Trophoblast cell (in vitro differentiated cells and primary cell): ENCODE measurements at regions not wholly inside any gene's neighbourhood (a gene's known extent, or its start where the extent isn't known, plus 50 kb on each side); places are given as distances from the start of the nearest gene placed in this dataset.

ENCODE experiments used
- DNase-seq, 2 donors: peaks; one replicate each; pipeline ENCODE4 v3.0.0-alpha.2; 2016
- H2AFZ ChIP-seq: 2 replicates; pipeline ENCODE4 v1.6.1; 2013; ENCODE audit warnings: low read length, moderate library complexity, mild to moderate bottlenecking; ENCODE audit not compliant: insufficient read depth, poor library complexity
- H2AK5ac ChIP-seq: 2 replicates; pipeline ENCODE4 v1.6.1; 2013; ENCODE audit warnings: mild to moderate bottlenecking, low read length
- H2BK120ac ChIP-seq: 2 replicates; pipeline ENCODE4 v1.6.1; 2013; ENCODE audit warnings: low read length, mild to moderate bottlenecking, moderate library complexity; ENCODE audit not compliant: insufficient read depth, poor library complexity
- H2BK12ac ChIP-seq: 2 replicates; pipeline ENCODE4 v1.6.1; 2013; ENCODE audit warnings: mild to moderate bottlenecking, low read length, moderate library complexity
- H2BK5ac ChIP-seq: 2 replicates; pipeline ENCODE4 v1.6.1; 2013; ENCODE audit warnings: low read length, low read depth, moderate library complexity, mild to moderate bottlenecking; ENCODE audit not compliant: poor library complexity
- H3K14ac ChIP-seq: 2 replicates; pipeline ENCODE4 v1.6.1; 2013; ENCODE audit warnings: mild to moderate bottlenecking, low read length
- H3K18ac ChIP-seq: 2 replicates; pipeline ENCODE4 v1.6.1; 2013; ENCODE audit warnings: mild to moderate bottlenecking, low read length
- H3K23ac ChIP-seq: 2 replicates; pipeline ENCODE4 v1.6.1; 2013; ENCODE audit warnings: low read length
- H3K27ac ChIP-seq: 2 replicates; pipeline ENCODE4 v1.5.1; 2013; ENCODE audit warnings: low read depth, mild to moderate bottlenecking, inconsistent platforms, low read length, moderate library complexity
- H3K27me3 ChIP-seq: 2 replicates; pipeline ENCODE4 v1.6.1; 2013; ENCODE audit warnings: inconsistent platforms, mild to moderate bottlenecking, low read length, moderate library complexity; ENCODE audit not compliant: insufficient read depth
- H3K36me3 ChIP-seq, 2 experiments: 1 replicate in 1 of 2; 2 replicates in 1 of 2; pipeline ENCODE4 v1.6.1; 2013; ENCODE audit warnings: low read length in 2 of 2, mild to moderate bottlenecking in 2 of 2, moderate library complexity in 1 of 2; ENCODE audit not compliant: insufficient read depth in 2 of 2, control insufficient read depth in 1 of 2
- H3K4ac ChIP-seq: 2 replicates; pipeline ENCODE4 v1.6.1; 2013; ENCODE audit warnings: low read depth, mild to moderate bottlenecking, low read length, moderate library complexity
- H3K4me1 ChIP-seq, 2 experiments: 1 replicate in 1 of 2; 2 replicates in 1 of 2; pipeline ENCODE4 v1.6.1; 2013; ENCODE audit warnings: low read length in 2 of 2, mild to moderate bottlenecking in 2 of 2, moderate library complexity in 1 of 2; ENCODE audit not compliant: insufficient read depth in 2 of 2, control insufficient read depth in 1 of 2
- H3K4me2 ChIP-seq: 2 replicates; pipeline ENCODE4 v1.6.1; 2013; ENCODE audit warnings: inconsistent platforms, mild to moderate bottlenecking, low read length, moderate library complexity
- H3K4me3 ChIP-seq: 2 replicates; pipeline ENCODE4 v1.5.1; 2013; ENCODE audit warnings: mild to moderate bottlenecking, low read depth, low read length, inconsistent platforms
- H3K79me1 ChIP-seq: one replicate; pipeline ENCODE4 v1.6.1; 2013; ENCODE audit warnings: low read length
- H3K79me2 ChIP-seq: 2 replicates; pipeline ENCODE4 v1.6.1; 2013; ENCODE audit warnings: low read length, mild to moderate bottlenecking; ENCODE audit not compliant: control insufficient read depth, insufficient read depth, poor library complexity
- H3K9ac ChIP-seq: 2 replicates; pipeline ENCODE4 v1.6.1; 2013; ENCODE audit warnings: mild to moderate bottlenecking, low read length
- H3K9me3 ChIP-seq: 2 replicates; pipeline ENCODE4 v1.6.1; 2013; ENCODE audit warnings: low read depth, mild to moderate bottlenecking, control low read depth, inconsistent platforms, low read length; ENCODE audit not compliant: insufficient read depth
- H4K12ac ChIP-seq: 2 replicates; pipeline ENCODE4 v1.6.1; 2013; ENCODE audit warnings: low read depth, mild to moderate bottlenecking, low read length, moderate library complexity
- H4K8ac ChIP-seq: 2 replicates; pipeline ENCODE4 v1.6.1; 2013; ENCODE audit warnings: low read depth, mild to moderate bottlenecking, low read length, moderate library complexity
- H4K91ac ChIP-seq: one replicate; pipeline ENCODE4 v1.6.1; 2013; ENCODE audit warnings: low read depth, mild to moderate bottlenecking, low read length, moderate library complexity
- WGBS: extraction: QIAGEN DNeasy Blood & Tissue Kit; methylation state at CpG from one replicate; pipeline ENCODE4 v1.1.7; 2013; ENCODE audit warnings: missing lambda C conversion rate; ENCODE audit not compliant: insufficient read length, insufficient coverage; ENCODE audit errors: extremely low coverage; 5-methylcytosine and 5-hydroxymethylcytosine counted together

GRCh38 chr20:56195946-56196345, 52.6 kb upstream of the MC3R start:
- H3K27ac ChIP-seq = no peak overlapping the region
- no peak overlapping the region for H2BK120ac ChIP-seq
- H2AFZ ChIP-seq = no peak overlapping the region
- H4K8ac ChIP-seq = no peak overlapping the region
- no peak overlapping the region for H3K9ac ChIP-seq
- H4K91ac ChIP-seq = no peak overlapping the region
- H4K12ac ChIP-seq = no peak overlapping the region
- no peak overlapping the region for H3K14ac ChIP-seq
- no peak overlapping the region for H2AK5ac ChIP-seq
- no peaks in the 10 kb centered on the region for H3K79me1 ChIP-seq
- H3K4me2 ChIP-seq = no peak overlapping the region
- peaks cover 13% of the 10 kb centered on the region for H3K9me3 ChIP-seq
- DNase-seq = no peak
- no peak overlapping the region for H2BK5ac ChIP-seq
- H3K4me1 ChIP-seq = no peaks in the 10 kb centered on the region
- H3K36me3 ChIP-seq = peaks cover 0 to 1% of the 10 kb centered on the region in 2 experiments
- no peak overlapping the region for H3K18ac ChIP-seq
- H3K4me3 ChIP-seq = no peak overlapping the region
- H2BK12ac ChIP-seq = no peak overlapping the region
- no peak overlapping the region for H3K4ac ChIP-seq
- H3K23ac ChIP-seq = no peak overlapping the region
- H3K79me2 ChIP-seq = no peaks in the 10 kb centered on the region
- no peaks in the 10 kb centered on the region for H3K27me3 ChIP-seq
- WGBS = no CpG with 5 or more reads among the region's 2 CpGs
